K562 (cell line): ENCODE measurements at regions not wholly inside any gene's neighbourhood (a gene's known extent, or its start where the extent isn't known, plus 50 kb on each side); places are given as distances from the start of the nearest gene placed in this dataset.

Experiments used
- ATAC-seq: fragments of 200-7000 bp; cut with Tn5 transposase; 3 replicates; pipeline ENCODE4 v1.9.1; 2020; ENCODE audit warnings: moderate library complexity
- BruUV-seq: library from RNA; stranded (reverse); fragments of 400-500 nt; replicated peaks from 2 replicates; lab custom pipeline; 2021; lab: Mats Ljungman, UMichigan
- CTCF ChIA-PET: fragments of 300-600 bp; formaldehyde crosslinking; extraction: SDS; loops from one replicate; lab custom pipeline; 2021; ENCODE audit warnings: low intra/inter-chr PET ratio; lab: Yijun Ruan, JAX
- POLR2A ChIA-PET: fragments of 300-600, 350-650 bp; sonication (Branson Sonifier 250); formaldehyde crosslinking; extraction: SDS; loops from one replicate; lab custom pipeline; 2021; ENCODE audit warnings: antibody characterized with exemption, inconsistent platforms; lab: Yijun Ruan, JAX
- DNase-seq, 4 experiments: peaks; one replicate each; pipeline versions ENCODE4 v3.0.0 to v3.0.0-alpha.2; 2011 to 2018; ENCODE audit warnings: low spot score in 3 of 4, mixed read lengths in 3 of 4; ENCODE audit errors: extremely low read depth in 1 of 4
- FAIRE-seq: peaks from 2 replicates; lab custom pipeline; 2011; peaks lifted over from hg19 to GRCh38; lab: Jason Lieb, UNC
- H2AFZ ChIP-seq: 2 replicates; pipeline ENCODE4 v1.6.0; 2011; ENCODE audit warnings: low read depth, low read length, control low read depth, inconsistent platforms
- H3K27ac ChIP-seq: fragments of 200-600 bp; 3 replicates; pipeline ENCODE4 v1.8.0; 2011; ENCODE audit warnings: low read depth, mild to moderate bottlenecking, control low read depth, inconsistent platforms, low read length, moderate library complexity, mixed read lengths; ENCODE audit errors: extremely low read depth
- H3K27me3 ChIP-seq, 2 experiments: fragments of 300-600 bp in 1 of 2; 2 replicates in 1 of 2; 3 replicates in 1 of 2; pipeline versions ENCODE4 v1.6.0 to v1.8.0; 2011; ENCODE audit warnings: inconsistent platforms in 2 of 2, low read length in 2 of 2, mild to moderate bottlenecking in 1 of 2, mixed read lengths in 1 of 2, moderate library complexity in 1 of 2; ENCODE audit not compliant: control insufficient read depth in 2 of 2, insufficient read depth in 2 of 2
- H3K36me3 ChIP-seq: fragments of 300-600 bp; 3 replicates; pipeline ENCODE4 v1.8.0; 2011; ENCODE audit warnings: mild to moderate bottlenecking, low read length, inconsistent platforms; ENCODE audit not compliant: control insufficient read depth, insufficient read depth
- H3K4me1 ChIP-seq, 2 experiments: fragments of 200-600 bp in 1 of 2; replicated peaks in 1 of 2; 2 replicates in 1 of 2; 3 replicates in 1 of 2; pipeline versions ENCODE4 v1.5.1 to v1.8.0; 2011; ENCODE audit warnings: inconsistent platforms in 2 of 2, low read length in 2 of 2, mild to moderate bottlenecking in 1 of 2, mixed read lengths in 1 of 2, moderate library complexity in 1 of 2; ENCODE audit not compliant: control insufficient read depth in 2 of 2, insufficient read depth in 2 of 2
- H3K4me2 ChIP-seq: 2 replicates; pipeline ENCODE4 v1.6.1; 2011; ENCODE audit warnings: low read length, control low read depth, inconsistent platforms, mixed read lengths; ENCODE audit not compliant: insufficient read depth
- H3K4me3 ChIP-seq: fragments of 200-600 bp; sonication (generic), shearing (Covaris generic); 2 replicates; pipeline ENCODE4 v1.5.1; 2016; ENCODE audit warnings: control low read depth, inconsistent platforms
- H3K79me2 ChIP-seq: fragments of 200-600 bp; 3 replicates; pipeline ENCODE4 v1.8.0; 2011; ENCODE audit warnings: low read length, inconsistent platforms; ENCODE audit not compliant: control insufficient read depth, insufficient read depth
- H3K9ac ChIP-seq, 2 experiments: 2 replicates each; pipeline versions ENCODE4 v1.6.0 to v1.6.1; 2011; ENCODE audit warnings: low read depth in 2 of 2, low read length in 2 of 2, control low read depth in 1 of 2, inconsistent platforms in 1 of 2, mild to moderate bottlenecking in 1 of 2, mixed read lengths in 1 of 2; ENCODE audit not compliant: insufficient read depth in 1 of 2
- H3K9me1 ChIP-seq: one replicate; pipeline ENCODE4 v1.6.0; 2011; ENCODE audit warnings: inconsistent platforms, mild to moderate bottlenecking, low read length, moderate library complexity; ENCODE audit not compliant: control insufficient read depth, insufficient read depth
- H3K9me3 ChIP-seq: replicated peaks from 2 replicates; pipeline ENCODE4 v1.5.1; 2011; ENCODE audit warnings: low read depth, low read length, inconsistent platforms; ENCODE audit not compliant: control insufficient read depth, insufficient read depth
- H4K20me1 ChIP-seq: replicated peaks from 2 replicates; pipeline ENCODE4 v1.6.1; 2011; ENCODE audit warnings: low read length, inconsistent platforms, mixed read lengths; ENCODE audit not compliant: control insufficient read depth, insufficient read depth
- CTCFL ChIP-seq: IDR thresholded peaks from 2 replicates; pipeline ENCODE4 v1.6.1; 2011; ENCODE audit warnings: borderline replicate concordance, low read depth, mild to moderate bottlenecking, moderate library complexity, low read length; ENCODE audit not compliant: insufficient read depth, poor library complexity, severe bottlenecking
- JUND ChIP-seq, 2 experiments: IDR thresholded peaks; 2 replicates in 1 of 2; 3 replicates in 1 of 2; pipeline ENCODE4 v1.6.1; 2011; ENCODE audit warnings: borderline replicate concordance in 2 of 2, low read depth in 2 of 2, low read length in 2 of 2, improper control_type of control experiment in 1 of 2, missing biosample characterization in 1 of 2, missing genetic modification characterization in 1 of 2, missing genetic modification reagents in 1 of 2
- MCM7 ChIP-seq, 2 experiments: fragments of 450-650 bp; IDR thresholded peaks; 2 replicates each; pipeline ENCODE4 v1.6.1; 2016 to 2018
- RREB1 ChIP-seq: fragments of 250-450 bp; sonication (Bioruptor Pico); IDR thresholded peaks from 2 replicates; pipeline ENCODE4 v1.4.0; 2020
- WGBS: fragments of 100-300 bp; shearing (Covaris generic); methylation state at CpG from one replicate; pipeline ENCODE4 v1.1.6; 2016; ENCODE audit warnings: low coverage, mixed read lengths; ENCODE audit not compliant: insufficient coverage; ENCODE audit errors: missing lambda C conversion rate; 5-methylcytosine and 5-hydroxymethylcytosine counted together
- in situ Hi-C: fragments of 300-500 bp; cut with MboI; formaldehyde crosslinking; loops from 4 replicates; pipeline ENCODE4 v1.15.0; 2018; ENCODE audit warnings: inconsistent platforms, mixed read lengths
- intact Hi-C: fragments of 100-400 bp; cut with micrococcal nuclease; formaldehyde crosslinking; loops from 2 replicates; pipeline ENCODE4 v1.14.2; 2022
- TF ChIP-seq, protein P1 (sequence below): fragments of 250-450 bp; sonication (Bioruptor Pico); IDR thresholded peaks from 2 replicates; pipeline ENCODE4 v1.8.0; 2021; ENCODE audit warnings: borderline replicate concordance, mild to moderate bottlenecking, moderate library complexity; ENCODE audit not compliant: poor library complexity, severe bottlenecking

GRCh38 chr7:32335107-32335506 lies 155.1 kb downstream of the LSM5 start:
- Histone ChIP-seq H3K4me1 (no peaks in the 10 kb centered on the region), H3K9me1 (no peaks in the 10 kb centered on the region), H3K4me3 (no peak overlapping the region), H3K27me3 (no peaks in the 10 kb centered on the region), H3K27ac (no peak overlapping the region), H4K20me1 (no peaks in the 10 kb centered on the region), H3K36me3 (no peaks in the 10 kb centered on the region), H3K79me2 (no peaks in the 10 kb centered on the region), H2AFZ (no peak overlapping the region), H3K9ac (no peak overlapping the region), H3K4me2 (no peak overlapping the region), H3K9me3 (no peaks in the 10 kb centered on the region)
- intact Hi-C loops = no loop called here
- ChIA-PET CTCF (no interaction called here), POLR2A (no interaction called here)
- in situ Hi-C loops = no loop called here
- 0% methylated on average over 1 of the region's 1 CpG for WGBS
- no peak for TF ChIP-seq CTCFL
- peak; percentile 15; the same call in 1 of the 2 replicates for TF ChIP-seq JUND (IDR thresholded peaks at IDR 0.05; ENCODE audit: borderline replicate concordance, low read depth, low read length)
- no peak for TF ChIP-seq JUND (tag; IDR thresholded peaks at IDR 0.05; ENCODE audit: borderline replicate concordance, low read depth, low read length)
- FAIRE-seq = no peak
- no TSS peak for BruUV-seq
- ATAC-seq = no peak
- DNase-seq = no peak

DNA sequence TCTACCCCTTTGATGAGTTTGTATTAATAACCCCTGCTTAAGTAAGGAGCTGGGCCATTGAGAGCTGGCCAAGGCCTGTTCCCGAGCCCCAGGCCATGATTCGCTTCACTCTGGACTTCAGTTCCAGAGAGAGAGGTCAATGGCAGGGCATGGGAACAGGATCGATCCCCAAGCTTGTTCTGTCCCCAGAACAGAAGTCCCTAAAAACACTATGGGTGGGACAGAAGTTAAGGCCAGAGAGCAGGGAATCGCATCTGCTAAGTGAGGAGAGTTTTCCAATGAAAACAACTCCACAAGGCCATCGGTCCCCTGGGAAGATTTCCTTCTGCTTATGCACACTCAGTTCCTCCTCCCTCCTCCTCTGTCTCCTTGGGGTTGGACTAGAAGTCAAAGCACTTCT lies 159.6 kb downstream of the LSM5 start:
- POLR2A ChIA-PET = no interaction called here
- CTCF ChIA-PET = no interaction called here
- H3K27me3 ChIP-seq = no peaks in the 10 kb centered on the region
- 1% methylated on average over 5 of the region's 5 CpGs for WGBS
- BruUV-seq = no TSS peak
- H3K4me2 ChIP-seq = no peak overlapping the region
- no peaks in the 10 kb centered on the region for H3K4me1 ChIP-seq
- H3K79me2 ChIP-seq = no peaks in the 10 kb centered on the region
- DNase-seq = no peak
- H3K9ac ChIP-seq = no peak overlapping the region
- FAIRE-seq = no peak
- in situ Hi-C loops (no loop called here), intact Hi-C loops (no loop called here)
- H4K20me1 ChIP-seq = no peaks in the 10 kb centered on the region
- H2AFZ ChIP-seq = no peak overlapping the region
- H3K36me3 ChIP-seq = no peaks in the 10 kb centered on the region
- ATAC-seq = no peak
- no peaks in the 10 kb centered on the region for H3K9me3 ChIP-seq
- no peaks in the 10 kb centered on the region for H3K9me1 ChIP-seq
- H3K27ac ChIP-seq = no peak overlapping the region
- no peak overlapping the region for H3K4me3 ChIP-seq
- TF ChIP-seq RREB1 (CRISPR knock-in tag) (no peak), MCM7 (IDR thresholded peaks at IDR 0.05) (no peak)
- TF ChIP-seq, protein P1, sequence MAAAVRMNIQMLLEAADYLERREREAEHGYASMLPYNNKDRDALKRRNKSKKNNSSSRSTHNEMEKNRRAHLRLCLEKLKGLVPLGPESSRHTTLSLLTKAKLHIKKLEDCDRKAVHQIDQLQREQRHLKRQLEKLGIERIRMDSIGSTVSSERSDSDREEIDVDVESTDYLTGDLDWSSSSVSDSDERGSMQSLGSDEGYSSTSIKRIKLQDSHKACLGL = no peak
